Activated gamma-delta T cell treated with Interleukin-2 at 50 U/mL for 16 hours (primary cell): ENCODE measurements at regions not wholly inside any gene's neighbourhood (a gene's known extent, or its start where the extent isn't known, plus 50 kb on each side); places are given as distances from the start of the nearest gene placed in this dataset.

ENCODE experiments used
- DNase-seq: peaks from one replicate; pipeline ENCODE4 v3.0.0-alpha.2; 2020

DNA sequence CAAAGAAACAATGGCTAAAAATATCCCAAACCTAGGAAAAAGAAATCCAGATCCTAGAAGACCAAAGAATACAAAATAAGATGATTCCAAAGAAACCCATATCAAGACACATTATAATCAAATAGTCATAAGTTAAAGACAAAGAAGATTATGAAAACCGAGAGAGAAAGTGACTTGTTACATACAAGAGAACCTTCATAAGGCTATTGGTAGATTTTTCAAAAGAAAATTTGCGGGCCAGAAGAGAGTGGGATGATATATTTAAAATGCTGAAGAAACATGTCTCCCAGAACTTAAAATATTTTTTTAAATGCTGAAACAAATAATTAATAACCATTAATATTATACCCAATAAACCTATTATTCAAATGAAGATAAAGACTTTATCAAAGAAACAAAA is 687.3 kb downstream of the TLE4 start:
- DNase-seq: no peak

DNA sequence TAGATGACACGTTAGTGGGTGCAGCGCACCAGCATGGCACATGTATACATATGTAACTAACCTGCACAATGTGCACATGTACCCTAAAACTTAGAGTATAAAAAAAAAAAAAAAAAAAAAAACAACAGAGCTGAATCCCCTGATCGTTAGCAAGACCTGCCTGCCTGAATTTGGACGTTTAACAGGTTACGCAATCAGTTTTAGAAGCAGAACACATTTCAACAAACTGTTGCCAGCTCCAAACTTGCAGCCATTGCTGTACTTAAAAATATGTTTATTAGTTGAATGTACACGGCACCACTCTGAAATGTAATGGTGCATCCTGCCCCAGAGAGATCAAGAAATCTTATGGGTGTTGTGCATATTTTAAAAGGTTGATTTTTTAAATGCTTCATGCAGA is 680.0 kb downstream of the TLE4 start:
- no peak for DNase-seq

DNA sequence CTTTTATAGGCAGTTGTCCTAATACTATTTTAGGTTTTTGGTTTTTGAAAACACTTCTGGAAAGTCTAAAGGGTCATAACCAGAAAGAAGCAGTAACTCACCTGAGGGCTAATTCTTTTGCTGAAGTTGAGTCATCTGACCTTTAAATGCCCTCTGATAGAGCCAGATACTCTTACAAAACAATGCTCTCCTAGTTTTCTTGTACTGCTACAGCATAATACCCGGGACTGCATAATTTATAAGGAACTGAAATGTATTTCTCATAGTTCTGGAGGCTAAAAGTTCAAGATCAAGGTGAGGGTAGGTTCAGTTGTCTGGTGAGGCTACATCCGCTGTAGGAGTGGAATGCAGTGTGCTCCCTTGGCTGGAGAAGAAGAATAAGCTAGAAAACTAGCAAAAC is 670.3 kb downstream of the TLE4 start:
- no peak for DNase-seq

DNA sequence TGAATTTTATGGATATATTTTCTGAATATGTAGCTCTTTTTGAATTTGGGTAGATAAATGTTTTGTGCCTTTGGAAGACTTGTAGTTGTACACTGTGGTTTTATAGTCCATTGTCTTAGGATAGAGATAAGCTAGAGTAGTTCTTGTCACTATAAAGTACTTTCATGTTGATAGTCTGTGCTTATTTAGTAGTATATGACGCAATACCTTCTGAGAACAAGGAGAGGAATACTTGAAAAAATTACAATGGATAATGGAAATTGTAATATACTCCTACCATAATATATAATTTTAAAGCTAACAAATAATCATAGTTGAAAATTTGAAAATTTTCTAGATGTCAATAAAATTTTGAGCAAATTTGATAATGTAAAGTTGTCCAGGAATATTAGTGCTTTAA is 664.0 kb downstream of the TLE4 start:
- no peak for DNase-seq

DNA sequence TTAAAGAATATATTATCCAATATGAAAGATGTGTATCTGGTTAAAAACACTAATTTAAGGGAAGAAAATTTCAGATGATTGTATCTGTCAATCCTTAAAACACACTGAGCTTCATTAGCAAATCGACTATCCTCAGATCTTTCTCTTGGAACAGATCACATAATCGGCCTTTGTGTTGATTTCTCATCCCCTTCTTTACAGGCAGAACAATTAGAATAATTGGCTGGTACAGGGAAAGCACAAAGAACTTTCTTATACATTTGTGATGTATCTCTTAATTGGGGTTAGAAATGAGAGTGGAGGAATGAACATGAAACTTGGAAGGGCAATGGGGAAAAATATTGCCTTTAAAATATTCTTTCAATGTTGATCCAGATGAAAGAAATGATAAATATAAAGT is 662.1 kb downstream of the TLE4 start:
- DNase-seq: no peak

DNA sequence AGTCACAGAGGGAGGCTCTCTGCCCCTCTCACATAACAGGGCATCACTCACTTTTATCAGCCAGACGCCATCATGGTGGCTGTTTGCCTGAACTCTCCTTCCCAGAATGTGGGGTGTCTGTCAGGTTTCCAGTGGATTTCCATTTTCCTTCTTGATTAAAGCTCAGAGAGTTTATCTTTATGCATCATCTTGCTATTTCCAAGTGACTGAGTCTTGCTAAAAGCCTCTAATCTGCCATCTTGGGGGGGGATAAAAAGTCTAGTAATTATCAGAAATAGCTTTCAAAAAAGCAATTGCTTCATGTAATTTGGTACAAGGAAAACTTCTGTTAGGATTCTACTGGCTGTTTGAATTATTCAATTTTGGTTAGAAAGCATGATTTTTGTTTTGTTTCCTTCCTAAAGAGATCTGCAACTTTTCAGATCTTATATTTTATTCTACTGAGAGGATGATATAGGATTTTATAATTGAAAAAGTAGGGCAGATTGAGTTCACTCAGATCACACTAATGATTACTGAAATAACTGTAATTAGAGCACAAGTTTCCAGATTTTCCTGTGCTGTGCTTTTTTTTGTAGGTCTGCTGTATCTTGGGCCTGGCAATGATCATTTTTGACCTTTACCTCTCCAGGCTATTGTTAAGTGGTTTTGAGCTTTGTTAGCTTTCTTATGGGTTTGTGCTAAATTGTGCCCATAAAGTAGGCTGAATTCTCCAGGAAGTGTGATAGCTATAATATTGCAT is 661.5 kb downstream of the TLE4 start:
- no peak for DNase-seq

DNA sequence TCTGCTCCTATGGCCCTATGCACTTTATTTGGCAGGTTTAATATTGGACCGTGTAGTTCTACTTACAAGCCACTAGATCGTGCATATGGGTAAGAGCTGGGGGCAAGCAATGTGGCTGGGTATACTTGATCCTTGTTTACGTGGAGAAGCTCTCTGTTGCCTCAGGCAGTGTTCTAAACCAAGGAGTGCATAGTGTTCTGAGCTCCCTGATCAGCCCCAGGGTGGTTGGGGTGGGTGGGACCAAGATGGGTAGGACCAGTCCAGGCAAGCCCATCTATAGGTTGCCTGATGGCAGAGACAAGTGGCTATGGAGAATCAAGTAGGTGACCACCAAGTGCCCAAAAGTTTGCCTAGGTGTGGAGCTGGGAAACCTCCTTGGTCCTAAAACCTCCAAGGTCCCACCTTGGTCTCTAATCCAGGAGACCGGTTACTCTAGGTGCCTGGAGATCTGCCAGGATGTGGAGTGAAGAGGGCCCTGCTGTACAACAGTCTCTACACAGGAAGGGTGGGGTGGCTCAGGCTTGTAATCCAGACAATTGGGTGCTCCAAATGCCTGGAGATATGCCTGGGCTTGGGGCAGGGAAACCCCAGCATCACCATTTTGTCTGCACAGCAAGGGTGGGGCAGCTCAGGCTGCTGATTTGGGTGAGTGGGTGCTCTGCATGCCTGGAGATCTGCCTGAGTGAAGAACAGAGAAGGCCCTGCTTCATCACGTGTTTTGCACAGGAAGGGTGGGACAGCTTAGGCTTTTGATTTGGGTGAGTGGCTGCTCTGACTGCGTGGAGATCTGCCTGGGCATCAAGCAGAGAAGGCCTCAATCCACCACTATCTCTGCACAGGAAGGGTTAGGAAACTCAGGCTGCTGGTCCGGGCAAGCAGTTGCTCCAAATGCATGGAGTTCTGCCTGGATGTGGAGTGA is 659.8 kb downstream of the TLE4 start:
- no peak for DNase-seq

DNA sequence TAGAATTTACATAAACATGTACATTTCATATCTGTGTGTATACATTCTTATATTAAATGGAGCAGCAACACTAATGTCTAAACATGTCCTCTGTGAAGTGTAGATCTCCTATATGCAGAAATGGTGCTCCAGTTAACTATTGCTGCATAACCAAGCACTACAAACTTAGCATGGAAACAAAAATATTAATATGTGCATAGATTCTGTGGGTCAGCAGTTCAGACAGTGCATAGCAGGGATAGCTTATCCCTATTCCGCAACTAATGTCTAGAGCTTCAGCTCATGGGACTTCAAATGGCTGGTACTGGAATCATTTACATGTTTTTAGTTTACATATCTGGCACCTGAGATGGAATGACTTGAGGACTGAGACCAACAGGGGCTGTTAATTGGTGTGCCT is 652.1 kb downstream of the TLE4 start:
- DNase-seq: no peak

DNA sequence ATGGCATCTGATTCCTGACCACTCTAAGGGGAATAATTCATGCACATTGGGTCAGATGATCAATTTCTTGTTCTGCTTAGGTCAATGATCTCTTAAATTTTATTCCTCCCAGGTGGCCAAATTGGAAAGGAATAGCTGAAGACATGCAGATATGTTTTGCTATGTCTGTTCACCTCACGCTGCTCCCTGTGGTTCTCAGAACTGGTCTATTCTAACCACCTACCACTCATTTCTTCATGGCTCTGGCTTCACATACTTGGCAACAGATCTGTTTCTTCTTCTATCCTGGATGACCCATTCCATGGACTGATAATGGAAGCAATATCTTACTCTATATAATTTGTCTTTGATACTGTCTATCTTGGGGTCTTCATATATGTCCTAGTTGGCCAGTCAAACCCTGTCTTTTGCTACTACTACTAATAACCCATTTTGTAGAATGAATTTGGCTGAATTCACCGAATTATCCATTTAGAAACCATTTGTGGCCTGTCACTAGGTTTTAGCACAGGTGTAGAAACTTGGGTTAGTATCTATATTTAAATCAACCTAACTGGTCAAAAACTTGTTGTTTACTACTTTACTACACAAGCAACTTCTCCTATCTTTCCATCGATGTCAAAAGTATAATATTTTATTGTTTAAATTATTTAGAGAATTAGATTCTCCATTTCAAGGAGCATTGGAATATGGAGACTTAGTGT is 650.9 kb downstream of the TLE4 start:
- DNase-seq: no peak

DNA sequence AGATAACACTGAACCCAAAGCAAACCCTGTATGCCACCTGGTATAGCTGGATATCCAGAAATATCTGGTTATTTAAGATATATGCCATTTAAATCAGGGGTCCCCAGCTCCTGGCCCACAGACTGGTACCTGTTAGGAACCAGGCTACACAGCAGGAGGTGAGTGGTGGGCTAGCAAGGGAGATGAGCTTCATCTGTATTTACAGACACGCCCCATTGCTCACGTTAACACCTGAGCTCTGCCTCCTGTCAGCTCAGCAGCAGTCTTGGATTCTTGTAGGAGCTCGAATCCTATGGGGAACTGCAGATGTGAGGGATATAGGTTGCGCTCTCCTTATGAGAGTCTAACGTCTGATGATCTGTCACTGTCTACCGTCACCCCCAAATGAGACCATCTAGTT is 646.6 kb downstream of the TLE4 start:
- no peak for DNase-seq

DNA sequence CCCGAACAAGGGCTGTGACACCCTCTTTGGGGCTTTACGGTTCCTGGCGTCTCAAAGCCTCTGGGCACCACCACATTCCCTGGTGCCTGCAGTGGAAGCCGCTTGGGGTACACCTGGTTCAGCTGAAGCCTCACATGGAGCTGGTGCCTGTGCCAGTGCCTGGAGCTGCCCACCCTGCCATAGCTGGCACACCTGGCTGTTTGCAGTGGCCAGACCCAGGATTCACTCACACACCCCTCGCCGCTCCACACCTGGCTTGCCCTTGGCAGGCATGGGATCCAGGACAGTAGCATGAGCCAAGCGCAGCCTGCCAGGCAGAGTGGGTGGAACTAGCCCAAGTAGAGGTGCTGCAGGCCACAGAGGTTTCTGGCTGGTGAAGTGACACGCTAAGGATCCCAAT is 641.8 kb downstream of the TLE4 start:
- DNase-seq: no peak

DNA sequence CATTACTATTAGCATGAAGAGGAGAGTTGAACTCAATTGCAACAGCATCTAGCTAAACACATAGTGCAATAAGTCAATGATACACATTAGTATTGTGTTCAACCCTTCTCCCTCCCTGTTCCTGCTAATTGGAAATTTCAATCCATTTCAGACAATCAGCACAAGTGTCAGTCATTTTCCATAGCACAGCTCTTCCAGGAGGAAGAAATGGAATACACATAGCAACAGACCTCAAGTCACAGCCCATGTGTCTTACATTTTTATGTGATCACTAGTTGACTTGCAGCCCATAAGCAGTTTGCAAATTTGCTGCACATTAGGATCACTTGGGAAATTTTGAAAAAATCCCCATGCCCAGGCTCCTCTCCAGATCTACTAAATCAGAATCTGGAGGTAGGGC is 636.9 kb downstream of the TLE4 start:
- DNase-seq: no peak

DNA sequence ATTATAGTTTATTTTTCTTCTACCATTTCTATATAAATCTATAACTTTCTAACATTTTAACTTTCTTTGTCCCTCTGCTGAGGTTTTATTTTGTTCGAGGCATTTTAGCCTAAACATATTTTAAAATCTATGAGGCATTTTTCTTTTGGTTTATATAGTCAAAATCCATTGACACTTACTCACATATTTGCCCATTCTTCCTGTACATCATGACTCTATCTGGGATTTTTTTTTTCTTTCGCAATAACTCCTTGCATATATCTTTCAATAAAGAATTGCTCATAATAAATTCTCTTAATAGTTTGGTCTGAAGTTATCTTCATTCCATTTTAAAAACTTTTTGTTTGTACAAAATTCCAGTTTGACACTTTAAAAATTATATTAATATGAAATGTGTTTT is 632.3 kb downstream of the TLE4 start:
- no peak for DNase-seq

DNA sequence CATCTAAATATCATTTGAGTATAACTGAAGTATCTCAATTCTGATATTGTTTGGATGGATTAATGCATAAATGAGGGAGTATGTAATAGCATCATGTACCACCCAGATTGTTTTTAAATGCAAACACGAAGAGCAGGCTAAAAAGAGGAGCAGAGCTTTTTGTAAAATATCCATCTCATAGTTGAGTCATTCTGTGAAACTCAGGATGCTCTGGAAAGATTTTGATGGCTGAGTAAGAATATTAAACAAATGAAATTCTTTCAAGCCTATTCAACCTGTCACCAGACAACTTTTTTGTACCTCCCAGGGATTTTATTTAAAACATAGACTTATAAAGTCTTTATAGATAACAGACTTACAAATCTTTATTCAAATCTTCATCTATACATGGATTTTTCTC is 625.9 kb downstream of the TLE4 start:
- no peak for DNase-seq

DNA sequence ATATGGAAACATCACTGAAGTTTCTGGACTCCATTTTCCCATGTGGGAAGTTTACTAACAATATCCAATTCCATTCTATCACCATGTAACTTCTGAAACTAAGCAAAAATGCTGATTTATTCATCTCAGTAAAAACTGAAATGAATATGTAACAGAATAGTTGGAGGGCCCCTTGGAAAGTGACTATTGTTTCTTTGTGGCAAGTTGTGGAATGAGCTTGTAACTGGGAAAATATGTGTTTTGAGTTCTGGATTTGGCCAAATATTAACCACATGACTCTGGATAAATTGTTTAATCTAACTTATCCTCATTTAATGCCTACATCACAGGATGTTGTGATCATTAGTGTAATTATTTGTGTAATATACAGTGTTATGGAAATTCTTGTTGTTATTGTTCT is 619.3 kb downstream of the TLE4 start:
- DNase-seq: no peak

DNA sequence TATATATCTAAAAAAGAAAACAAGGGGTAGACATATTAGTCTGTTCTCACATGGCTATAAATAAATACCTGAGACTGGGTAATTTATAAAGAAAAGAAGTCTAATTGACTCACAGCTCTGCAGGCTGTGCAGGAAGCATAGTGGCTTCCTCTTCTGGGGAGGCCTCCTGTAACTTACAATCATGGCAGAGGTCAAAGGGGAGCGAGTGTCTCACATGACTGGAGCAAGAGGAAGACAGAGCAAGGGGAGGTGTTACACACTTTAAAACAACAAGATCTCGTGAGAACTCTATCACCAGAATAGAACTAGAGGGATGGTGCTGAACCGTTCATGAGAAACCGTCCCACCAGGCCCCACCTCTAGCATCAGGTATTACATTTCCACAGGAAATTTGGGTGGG is 616.8 kb downstream of the TLE4 start:
- no peak for DNase-seq

DNA sequence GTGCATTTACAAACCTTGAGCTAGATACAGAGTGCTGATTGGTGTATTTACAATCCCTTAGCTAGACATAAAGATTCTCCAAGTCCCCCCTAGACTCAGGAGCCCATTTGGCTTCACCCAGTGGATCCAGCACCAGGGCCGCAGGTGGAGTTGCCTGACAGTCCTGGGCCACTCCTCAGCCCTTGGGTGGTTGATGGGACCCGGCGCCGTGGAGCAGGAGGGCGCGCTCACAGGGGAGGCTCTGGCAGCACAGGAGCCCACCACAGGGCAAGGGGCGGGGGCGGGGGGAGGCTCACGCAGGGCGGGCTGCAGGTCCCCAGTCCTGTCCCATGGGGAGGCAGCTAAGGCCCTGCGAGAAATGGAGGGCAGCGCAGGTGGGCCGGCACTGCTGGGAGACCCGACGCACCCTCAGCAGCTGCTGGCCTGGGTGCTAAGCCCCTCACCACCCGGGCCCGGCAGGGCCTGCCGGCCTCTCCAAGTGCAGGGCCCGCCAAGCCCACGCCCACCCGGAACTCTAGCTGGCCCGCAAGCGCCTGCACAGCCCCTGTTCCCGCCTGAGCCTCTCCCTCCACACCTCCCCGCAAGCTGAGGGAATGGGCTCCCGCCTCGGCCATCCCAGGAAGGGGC is 613.5 kb downstream of the TLE4 start:
- DNase-seq: no peak

DNA sequence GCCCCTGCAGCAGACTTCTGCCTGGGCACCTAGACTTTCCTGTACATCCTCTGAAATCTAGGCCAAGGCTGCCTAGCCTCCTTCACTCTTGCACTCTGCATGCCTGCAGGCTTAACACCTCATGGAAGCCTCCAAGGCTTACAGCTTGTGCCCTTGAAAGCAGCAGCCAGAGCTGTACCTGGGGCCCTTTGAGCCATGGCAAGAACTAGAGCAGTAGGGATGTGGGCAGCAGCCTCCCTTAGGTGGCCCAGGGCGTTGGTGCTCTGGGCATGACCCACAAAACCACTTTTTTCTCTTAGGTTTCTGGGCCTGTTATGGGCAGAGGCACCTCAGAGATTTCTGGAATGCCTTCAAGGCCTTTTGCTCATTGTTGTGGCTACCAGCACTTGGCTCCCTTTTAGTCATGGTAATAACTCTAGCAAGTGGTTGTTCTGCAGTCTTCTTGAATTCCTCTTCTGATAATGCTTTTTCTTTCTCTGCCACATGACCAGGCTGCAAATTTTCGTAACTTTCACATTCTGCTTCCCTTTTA is 606.2 kb downstream of the TLE4 start:
- no peak for DNase-seq

DNA sequence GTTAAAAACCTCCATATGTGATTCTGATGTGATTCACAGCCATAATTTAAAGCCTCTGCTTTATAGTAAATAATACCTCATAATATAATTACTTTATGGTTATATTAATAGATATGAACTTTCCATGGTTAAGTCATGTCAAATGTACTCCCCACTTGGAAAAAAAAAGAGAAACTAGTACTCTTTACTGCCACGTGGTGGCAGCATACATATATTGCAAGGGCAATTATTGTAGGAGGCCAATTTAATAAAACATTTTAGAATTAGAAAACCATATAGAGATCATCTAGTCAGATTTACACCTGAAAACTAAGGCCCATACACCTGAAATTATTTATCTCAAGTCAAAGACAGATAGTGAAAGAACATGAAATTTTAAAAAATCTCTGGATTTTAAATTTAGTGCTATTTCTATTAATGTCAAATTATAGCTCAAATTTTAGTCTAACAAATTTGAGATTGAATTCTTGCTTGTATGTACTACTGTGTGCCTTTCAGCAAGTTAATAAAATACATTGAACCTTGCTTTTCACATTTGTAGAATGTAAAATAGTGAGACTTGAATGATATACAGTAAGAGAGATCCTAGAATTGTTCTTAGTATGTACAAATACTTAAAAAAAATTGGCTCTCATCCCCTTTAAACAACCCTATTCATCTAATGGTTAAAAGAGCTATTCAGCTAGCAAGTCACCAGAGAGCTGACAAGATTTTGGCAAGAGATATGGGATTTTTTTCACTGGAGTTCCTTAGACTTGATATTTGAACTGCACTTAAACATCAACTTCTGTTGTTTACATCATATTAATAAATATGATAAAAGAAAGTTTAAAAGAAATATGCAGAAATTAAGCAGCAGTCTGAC is 603.8 kb downstream of the TLE4 start:
- DNase-seq: no peak

DNA sequence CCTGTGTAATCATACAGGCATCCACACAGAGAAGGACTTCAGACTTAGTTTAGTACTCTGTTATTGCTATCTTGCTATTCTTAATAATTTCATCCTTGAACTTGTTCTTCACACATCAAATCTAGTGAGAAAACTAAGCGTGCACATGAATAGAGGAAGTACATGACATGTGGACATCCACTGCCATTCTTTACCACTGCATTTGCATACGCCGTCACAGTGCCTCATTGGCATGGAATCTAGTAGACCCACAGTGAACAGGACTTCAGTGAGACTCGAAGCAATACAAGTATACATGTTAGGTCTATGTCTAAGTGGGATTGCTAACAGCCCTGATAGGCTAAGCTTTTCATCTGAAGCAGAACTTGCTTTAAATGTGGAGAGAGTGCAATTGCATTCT is 592.1 kb downstream of the TLE4 start:
- no peak for DNase-seq

DNA sequence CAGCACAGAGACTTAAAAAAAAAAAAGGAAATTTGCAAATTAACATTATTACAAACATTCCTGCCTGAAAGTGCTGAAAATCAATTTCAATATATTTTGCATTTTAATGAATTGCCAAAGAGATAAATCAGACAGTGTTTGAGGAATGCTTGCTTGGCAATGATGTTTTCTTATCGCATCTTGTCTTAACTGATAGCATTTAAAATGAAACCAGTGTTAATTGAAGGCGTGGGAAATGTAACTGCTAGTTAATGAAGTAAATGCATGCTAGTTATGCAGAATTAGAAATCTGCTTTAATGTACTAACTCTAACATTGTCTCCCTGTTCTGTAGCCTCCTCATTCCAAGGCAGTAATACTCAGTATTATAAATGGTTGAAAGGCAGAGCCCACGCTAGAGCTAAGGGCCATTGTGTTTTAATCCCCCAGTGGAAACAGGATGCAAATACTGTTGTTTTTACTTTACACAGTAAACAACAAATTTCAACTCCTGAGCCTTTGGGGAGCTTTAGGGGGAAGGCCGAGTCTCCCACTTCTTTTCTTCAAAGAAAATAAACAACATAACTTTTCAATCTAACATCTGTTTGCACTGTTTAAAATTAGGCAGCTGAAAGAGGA is 586.9 kb downstream of the TLE4 start:
- DNase-seq: no peak

DNA sequence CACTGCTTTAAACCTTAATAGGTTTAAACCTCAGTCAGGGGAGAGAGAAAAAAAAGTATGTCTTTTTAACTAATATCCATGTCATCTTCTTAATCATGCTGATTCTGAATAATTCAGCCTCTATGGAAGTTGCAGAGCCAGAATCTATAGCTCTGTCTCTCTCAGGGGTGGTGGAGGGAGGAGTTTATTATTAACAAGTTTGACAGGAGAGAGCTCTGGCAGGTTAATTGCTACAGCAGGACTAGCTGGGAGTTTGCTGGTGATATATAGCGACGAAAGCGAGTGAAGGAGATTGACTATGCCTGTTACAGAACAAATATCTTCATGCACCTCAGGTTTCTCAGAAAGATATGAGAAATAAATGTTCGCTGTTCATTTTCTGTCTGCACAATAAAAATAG is 586.4 kb downstream of the TLE4 start:
- DNase-seq: no peak
